ENCODE measurements at regions not wholly inside any gene's neighbourhood (a gene's known extent, or its start where the extent isn't known, plus 50 kb on each side); places are given as distances from the start of the nearest gene placed in this dataset.
"Not testable (repeated sequence)": the region's sequence is repeated elsewhere in the genome, so short reads cannot be mapped to it uniquely, and the experiment has no call there.

DNA sequence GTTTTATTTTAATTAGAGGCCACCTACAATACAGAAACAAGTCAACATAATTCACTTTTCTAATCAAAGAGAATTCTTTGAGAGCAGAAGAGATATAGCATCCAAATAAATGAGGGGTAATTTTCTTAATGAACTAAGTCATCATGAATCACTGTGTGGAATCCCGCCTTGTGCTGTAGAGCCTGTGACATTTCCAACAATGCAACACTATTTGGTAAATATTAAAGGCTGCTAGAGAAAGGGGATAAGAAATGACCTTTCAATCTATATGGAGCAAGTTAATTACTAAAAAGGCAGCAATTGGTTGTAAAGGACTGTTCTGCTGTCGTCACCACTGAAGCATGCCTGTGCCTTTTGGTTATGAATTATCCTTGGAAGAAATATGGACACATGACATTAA, 345.7 kb upstream of the MAF start:
- no peaks in the 10 kb centered on the region for H3K9me3 ChIP-seq
- H3K27me3 ChIP-seq = no peaks in the 10 kb centered on the region
- TF ChIP-seq CTCF (IDR thresholded peaks at IDR 0.05) = no peak
- TF ChIP-seq POLR2A (IDR thresholded peaks at IDR 0.05) = no peak
- H3K4me3 ChIP-seq = no peak overlapping the region
- WGBS (ENCODE audit: insufficient coverage, low coverage, low lambda C conversion rate, missing lambda C conversion rate) = 95% methylated on average over 2 of the region's 2 CpGs
- no peaks in the 10 kb centered on the region for H3K4me1 ChIP-seq
- no peak overlapping the region for H3K27ac ChIP-seq
- ATAC-seq (no peak), DNase-seq (no peak)
- intact Hi-C loops (cut with DNase I) = no loop called here
- H3K36me3 ChIP-seq = no peaks in the 10 kb centered on the region

DNA sequence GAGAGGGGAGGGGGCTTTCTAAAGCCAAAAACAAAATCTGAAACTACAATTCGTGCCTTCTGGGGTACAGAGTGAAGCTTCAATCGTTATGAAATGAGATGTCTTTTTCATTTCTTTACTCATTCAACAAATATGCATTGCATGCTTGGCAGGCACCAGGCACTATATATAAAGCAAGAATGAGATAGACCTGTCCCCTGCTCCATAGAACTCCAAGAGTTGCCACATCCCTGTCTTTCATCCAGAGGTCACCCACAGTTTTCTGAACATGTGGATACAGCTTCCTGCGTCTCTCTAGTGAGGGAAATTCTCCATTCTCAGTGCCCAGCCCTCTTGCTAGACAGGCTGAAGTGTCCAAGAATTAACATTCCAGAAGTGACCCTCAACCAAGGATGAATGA, 343.2 kb upstream of the MAF start:
- 60% methylated on average over 3 of the region's 3 CpGs for WGBS (ENCODE audit: insufficient coverage, low coverage, low lambda C conversion rate, missing lambda C conversion rate)
- TF ChIP-seq CTCF (IDR thresholded peaks at IDR 0.05) (no peak), POLR2A (IDR thresholded peaks at IDR 0.05) (no peak)

DNA sequence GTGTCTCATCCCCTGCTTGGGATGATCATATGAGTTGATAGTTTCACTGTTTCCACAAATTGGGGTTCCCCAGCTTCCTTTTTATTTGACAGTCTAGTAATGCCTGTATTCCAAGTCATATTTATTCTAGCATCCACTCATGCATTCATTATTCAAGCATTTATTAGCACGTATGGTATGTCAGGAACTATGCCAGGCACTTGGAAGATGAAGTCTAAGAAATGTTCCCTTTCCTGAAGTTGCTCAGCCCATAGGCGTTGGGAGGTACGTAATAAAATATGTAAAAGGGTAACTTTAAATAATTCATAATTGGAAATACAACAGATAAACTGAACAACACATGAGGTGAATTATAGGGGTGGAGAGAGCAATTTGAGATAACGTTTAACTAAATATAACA, 338.0 kb upstream of the MAF start:
- TF ChIP-seq POLR2A (IDR thresholded peaks at IDR 0.05) (no peak), CTCF (IDR thresholded peaks at IDR 0.05) (no peak)
- intact Hi-C loops (cut with DNase I) = no loop called here
- Histone ChIP-seq H3K36me3 (no peaks in the 10 kb centered on the region), H3K4me1 (no peaks in the 10 kb centered on the region), H3K9me3 (no peaks in the 10 kb centered on the region), H3K27ac (no peak overlapping the region), H3K4me3 (no peak overlapping the region), H3K27me3 (no peaks in the 10 kb centered on the region)
- ATAC-seq = no peak
- DNase-seq = no peak
- 80% methylated on average over 4 of the region's 4 CpGs for WGBS (ENCODE audit: insufficient coverage, low coverage, low lambda C conversion rate, missing lambda C conversion rate)

More for the DNA sequence above, 343.2 kb upstream of the MAF start:
- Histone ChIP-seq H3K4me1 (no peaks in the 10 kb centered on the region), H3K4me3 (no peak overlapping the region), H3K9me3 (no peaks in the 10 kb centered on the region), H3K27ac (no peak overlapping the region), H3K36me3 (no peaks in the 10 kb centered on the region), H3K27me3 (no peaks in the 10 kb centered on the region)
- ATAC-seq (no peak), DNase-seq (no peak)
- intact Hi-C loops (cut with DNase I) = no loop called here

DNA sequence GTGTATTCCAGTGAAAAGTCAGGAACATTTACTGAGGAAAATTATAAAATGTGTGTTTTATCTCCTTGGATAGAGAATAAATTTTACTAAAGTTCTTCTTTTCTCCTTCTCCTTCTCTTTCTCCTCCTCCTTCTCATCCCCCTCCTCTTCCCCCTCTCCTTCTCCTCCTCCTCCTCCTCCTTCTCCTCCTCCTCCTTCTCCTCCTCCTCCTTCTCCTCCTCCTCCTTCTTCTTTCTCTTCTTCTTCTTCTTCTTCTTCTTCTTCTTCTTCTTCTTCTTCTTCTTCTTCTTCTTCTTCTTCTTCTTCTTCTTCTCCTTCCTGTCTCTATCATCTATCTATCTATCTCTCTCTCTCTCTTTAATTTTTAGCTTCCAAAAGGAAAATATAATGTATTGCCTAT, 337.1 kb upstream of the MAF start:
- intact Hi-C loops (cut with DNase I); H3K9me3 ChIP-seq; H3K4me3 ChIP-seq; H3K27me3 ChIP-seq; H3K27ac ChIP-seq; H3K36me3 ChIP-seq; ATAC-seq; H3K4me1 ChIP-seq; DNase-seq: not testable (repeated sequence)

GRCh38 chr16:79933603-79934002, 333.1 kb upstream of the MAF start:
- DNase-seq (no peak), ATAC-seq (no peak)
- H3K27ac ChIP-seq = no peak overlapping the region
- H3K36me3 ChIP-seq = no peaks in the 10 kb centered on the region
- H3K4me1 ChIP-seq = no peaks in the 10 kb centered on the region
- TF ChIP-seq CTCF (IDR thresholded peaks at IDR 0.05) (no peak), POLR2A (IDR thresholded peaks at IDR 0.05) (no peak)
- intact Hi-C loops (cut with DNase I) = no loop called here
- WGBS (ENCODE audit: insufficient coverage, low coverage, low lambda C conversion rate, missing lambda C conversion rate) = 77% methylated on average over 8 of the region's 8 CpGs
- H3K27me3 ChIP-seq = no peaks in the 10 kb centered on the region
- no peak overlapping the region for H3K4me3 ChIP-seq
- no peaks in the 10 kb centered on the region for H3K9me3 ChIP-seq

Data from right lobe of liver (tissue), 6 donors.